HG03066 (cell line): ENCODE measurements at regions not wholly inside any gene's neighbourhood (a gene's known extent, or its start where the extent isn't known, plus 50 kb on each side); places are given as distances from the start of the nearest gene placed in this dataset.
"Not testable (repeated sequence)": the region's sequence is repeated elsewhere in the genome, so short reads cannot be mapped to it uniquely, and the experiment has no call there.

ENCODE experiments used
- ATAC-seq: cut with Tn5 transposase; IDR thresholded peaks from one replicate; pipeline ENCODE4 v1.9.1; 2021; ENCODE audit warnings: low read depth; ENCODE audit not compliant: unreplicated experiment

- ATAC-seq: no peak
Observed at GRCh38 chr6:17013701-17014100, 88.1 kb upstream of the STMND1 start.

GRCh38 chr6:17012421-17013225, 89.2 kb upstream of the STMND1 start:
- ATAC-seq: no peak

GRCh38 chr6:17011985-17012384, 89.9 kb upstream of the STMND1 start:
- ATAC-seq: no peak

- ATAC-seq: no peak
Observed at GRCh38 chr6:17007749-17008148, 94.1 kb upstream of the STMND1 start.

GRCh38 chr6:17006543-17006942, 95.3 kb upstream of the STMND1 start:
- ATAC-seq: no peak

GRCh38 chr6:17004269-17004668, 97.6 kb upstream of the STMND1 start:
- no peak for ATAC-seq

- ATAC-seq: no peak
Observed at GRCh38 chr6:17002123-17002522, 99.7 kb upstream of the STMND1 start.

GRCh38 chr6:17001188-17001587, 100.7 kb upstream of the STMND1 start:
- ATAC-seq: no peak

GRCh38 chr6:16999491-17000436, 102.1 kb upstream of the STMND1 start:
- ATAC-seq: no peak

GRCh38 chr6:16998461-16998860, 103.4 kb upstream of the STMND1 start:
- ATAC-seq: no peak

- ATAC-seq: no peak
Observed at GRCh38 chr6:16995511-16996250, 106.2 kb upstream of the STMND1 start.

- no peak for ATAC-seq
Observed at GRCh38 chr6:16993396-16993795, 108.5 kb upstream of the STMND1 start.

GRCh38 chr6:16991981-16992629, 109.7 kb upstream of the STMND1 start:
- no peak for ATAC-seq

- ATAC-seq: not testable (repeated sequence)
Observed at GRCh38 chr6:16989976-16990375, 111.9 kb upstream of the STMND1 start.

GRCh38 chr6:16989382-16989781, 112.5 kb upstream of the STMND1 start:
- no peak for ATAC-seq

GRCh38 chr6:16987996-16988395, 113.9 kb upstream of the STMND1 start:
- no peak for ATAC-seq

- ATAC-seq: no peak
Observed at GRCh38 chr6:16985513-16986284, 116.2 kb upstream of the STMND1 start.

- no peak for ATAC-seq
Observed at GRCh38 chr6:16982807-16983206, 119.0 kb upstream of the STMND1 start.

- no peak for ATAC-seq
Observed at GRCh38 chr6:16979677-16980370, 122.0 kb upstream of the STMND1 start.
